Activated CD4-positive, alpha-beta T cell treated with anti-CD3 and anti-CD28 coated beads, Interleukin-2, amount 50 U/mL, for 48 hours (primary cell): ENCODE measurements at regions not wholly inside any gene's neighbourhood (a gene's known extent, or its start where the extent isn't known, plus 50 kb on each side); places are given as distances from the start of the nearest gene placed in this dataset.

Experiments used
- DNase-seq, 2 experiments: peaks; one replicate each; pipeline ENCODE4 v3.0.0-alpha.2; 2020

DNA sequence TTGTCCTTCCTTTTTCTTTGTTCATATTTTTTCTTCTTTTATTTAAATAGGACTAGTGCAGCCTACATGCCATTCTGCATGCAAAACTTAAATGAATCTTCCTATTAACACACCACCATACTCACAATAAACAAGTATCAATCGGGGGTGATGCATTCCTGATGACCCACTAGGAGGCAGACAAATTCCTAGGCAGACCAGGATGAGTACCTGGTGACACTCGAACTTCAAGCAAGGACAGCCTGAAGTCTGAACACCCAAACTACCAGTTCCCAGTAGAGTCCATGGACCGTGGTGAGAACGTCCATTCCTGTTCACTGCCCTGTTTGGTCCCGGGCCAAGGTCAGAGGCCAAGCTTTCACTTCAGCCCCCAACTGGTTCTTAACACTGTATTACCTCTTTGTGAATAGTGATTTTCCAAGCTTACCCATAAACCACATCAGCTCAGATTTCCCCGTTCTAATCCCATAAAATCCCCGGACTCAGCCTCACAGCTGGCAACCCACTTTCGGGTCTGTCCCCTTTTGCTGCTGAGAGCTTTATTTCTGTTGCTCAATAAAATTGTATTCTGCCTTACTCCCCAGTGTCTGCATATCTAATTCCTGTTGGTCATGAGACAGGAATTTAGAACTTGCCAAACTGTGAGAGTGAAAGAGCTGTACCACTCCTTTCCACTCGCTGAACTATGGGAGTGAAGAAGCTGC is 1286.6 kb downstream of the FSTL5 start:
- no peak for DNase-seq

GRCh38 chr4:160880180-160880579 is 1283.6 kb downstream of the FSTL5 start:
- DNase-seq, result no peak

GRCh38 chr4:160887668-160888067 is 1276.1 kb downstream of the FSTL5 start:
- DNase-seq, result no peak

DNA sequence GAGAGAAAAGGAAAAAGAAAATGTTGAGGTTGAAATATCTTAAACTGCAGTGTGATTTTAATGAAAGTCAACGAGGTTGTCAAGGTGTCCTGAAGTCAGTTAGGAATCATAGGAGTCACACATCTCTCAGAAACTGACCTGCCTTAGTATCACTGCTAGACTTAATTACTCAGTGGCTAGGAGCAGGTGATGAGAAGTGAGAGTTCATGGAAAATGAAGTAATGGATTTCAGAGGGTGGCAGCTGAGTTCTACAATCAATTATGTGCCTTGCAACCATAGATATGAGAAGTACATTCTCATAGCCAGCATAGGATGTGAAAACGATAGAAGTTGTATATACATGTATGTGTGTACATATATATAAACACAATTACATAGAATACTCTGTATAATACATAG is 1269.7 kb downstream of the FSTL5 start:
- no peak for DNase-seq

DNA sequence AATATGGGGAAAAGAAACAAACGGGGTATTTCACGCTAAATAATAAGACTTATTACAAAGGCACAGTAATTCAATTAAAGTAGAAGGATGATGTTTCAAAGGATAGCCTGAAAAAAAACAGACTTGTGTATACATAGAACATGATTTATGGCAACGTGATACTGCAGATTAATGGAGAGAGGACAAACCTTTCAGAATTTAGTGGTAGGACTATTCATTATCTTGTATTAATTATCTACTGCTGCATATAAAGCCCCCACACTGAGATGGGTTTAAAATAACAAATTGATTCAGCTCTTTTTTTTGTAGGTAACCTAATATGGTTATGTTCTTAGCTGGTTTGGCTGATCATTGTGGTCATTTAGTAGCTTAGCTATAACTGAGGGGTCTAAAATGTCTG is 1269.0 kb downstream of the FSTL5 start:
- DNase-seq, result no peak

DNA sequence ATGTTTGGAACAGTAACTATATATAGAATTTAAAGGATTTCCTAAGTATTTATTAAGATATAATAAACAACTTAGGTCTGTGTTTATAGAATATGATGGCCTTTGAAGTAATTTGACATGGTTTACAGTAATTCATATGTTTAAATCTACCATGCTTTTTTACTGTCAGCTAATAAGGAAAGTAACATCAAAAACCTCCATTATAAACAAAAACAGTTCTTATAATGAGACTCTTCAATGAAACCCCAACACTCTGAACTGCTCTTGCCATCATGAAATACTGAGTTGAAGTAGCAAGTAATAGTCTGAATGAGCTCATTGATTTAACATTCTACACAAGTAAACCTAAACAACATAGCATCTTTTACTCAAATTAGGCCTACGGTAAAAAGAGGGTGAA is 1236.5 kb downstream of the FSTL5 start:
- no peak for DNase-seq

DNA sequence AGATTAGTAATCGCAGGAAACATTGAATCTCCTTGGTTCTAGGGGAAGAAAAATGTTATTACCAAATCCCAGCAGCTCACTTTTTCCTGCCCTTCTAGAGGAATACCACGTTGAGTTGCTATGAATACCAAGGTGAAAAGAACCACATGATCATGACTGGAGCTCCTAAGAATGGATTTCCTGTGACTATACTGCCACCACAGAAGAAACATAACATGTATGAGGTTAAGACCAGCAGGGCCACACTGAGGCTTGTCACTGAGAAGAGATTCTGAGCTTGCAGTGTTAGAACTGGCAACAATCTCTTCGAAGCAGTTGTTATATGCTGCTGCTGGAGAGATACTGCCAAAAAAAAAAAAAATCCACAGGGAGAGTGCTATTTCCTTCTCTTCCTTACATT is 1235.3 kb downstream of the FSTL5 start:
- no peak for DNase-seq

- no peak for DNase-seq
Observed at GRCh38 chr4:160947653-160948052, 1216.1 kb downstream of the FSTL5 start.

DNA sequence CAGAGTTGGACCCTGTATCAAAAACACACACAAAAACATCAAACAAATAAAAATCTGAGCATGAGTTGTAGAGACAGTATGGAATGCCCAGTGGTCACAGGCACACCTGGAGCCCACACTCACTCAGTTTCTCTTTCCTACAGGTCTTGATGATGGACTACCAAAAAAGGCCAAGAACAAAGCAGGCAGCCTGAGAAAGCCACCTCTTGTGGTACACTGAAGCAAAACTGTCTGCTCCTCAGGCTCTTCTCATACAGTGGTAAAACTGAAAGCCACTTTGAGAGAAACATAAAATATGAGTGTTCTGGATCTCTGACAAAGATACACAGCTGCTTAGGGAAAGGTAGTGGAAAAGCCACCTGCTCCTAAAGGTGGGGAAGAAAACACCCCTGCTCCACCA is 1206.9 kb downstream of the FSTL5 start:
- DNase-seq, result no peak

DNA sequence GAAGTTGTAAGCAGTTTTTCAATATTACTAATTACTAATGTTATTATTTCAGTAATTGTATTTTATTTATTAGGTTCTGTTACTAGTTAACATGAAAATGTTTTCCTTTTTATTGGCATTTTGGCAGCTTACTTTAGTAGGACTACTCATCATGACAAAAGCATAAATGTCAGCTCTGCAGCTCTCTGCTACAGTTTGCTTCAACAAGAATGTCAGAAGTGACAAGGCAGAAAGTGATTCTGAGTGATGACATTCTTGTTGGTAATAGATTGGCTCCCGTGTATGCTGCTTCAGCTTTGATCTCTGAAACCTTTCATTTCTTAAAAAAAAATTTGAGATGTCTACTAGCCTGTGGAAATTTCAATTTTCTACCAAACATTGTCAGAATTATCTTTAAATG is 1193.9 kb downstream of the FSTL5 start:
- no peak for DNase-seq

- no peak for DNase-seq
Observed at GRCh38 chr4:160980091-160980490, 1183.7 kb downstream of the FSTL5 start.

DNA sequence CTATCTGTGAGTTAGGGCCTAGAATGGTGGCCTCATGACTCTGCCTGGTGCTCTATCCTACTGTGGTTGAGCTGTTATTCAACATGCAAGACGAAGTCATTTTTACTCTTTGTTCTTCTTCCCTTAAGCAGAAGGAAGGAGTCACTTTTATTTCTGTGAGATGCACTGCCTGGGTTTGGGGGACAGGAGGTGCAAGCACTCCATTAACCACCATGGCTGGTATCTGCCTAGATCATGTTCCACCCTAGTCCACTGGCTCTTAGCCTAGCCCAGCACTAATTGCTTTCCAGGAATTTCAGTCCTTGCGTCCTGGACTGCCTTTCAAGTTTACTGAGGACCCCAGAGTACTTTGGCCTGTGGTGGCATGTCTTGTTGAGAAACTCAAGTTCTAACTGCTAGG is 1182.7 kb downstream of the FSTL5 start:
- DNase-seq, result no peak

DNA sequence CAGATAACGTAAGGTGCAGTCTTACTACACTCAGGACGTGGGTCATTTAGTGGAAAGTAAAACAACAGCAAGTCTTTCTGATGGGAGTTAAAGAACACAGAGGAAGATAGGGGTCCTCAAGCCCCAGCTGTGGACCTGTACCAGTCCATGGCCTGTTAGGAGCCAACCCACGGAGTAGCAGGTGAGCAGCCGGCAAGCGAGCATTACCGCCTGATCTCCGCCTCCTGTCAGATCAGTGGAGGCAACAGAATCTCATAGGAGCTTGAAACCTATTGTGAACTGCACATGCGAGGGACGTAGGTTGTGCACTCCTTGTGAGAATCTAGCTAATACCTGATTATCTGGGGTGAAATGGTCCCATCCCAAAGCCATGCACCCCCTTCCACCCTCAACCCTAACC is 1180.8 kb downstream of the FSTL5 start:
- no peak for DNase-seq

DNA sequence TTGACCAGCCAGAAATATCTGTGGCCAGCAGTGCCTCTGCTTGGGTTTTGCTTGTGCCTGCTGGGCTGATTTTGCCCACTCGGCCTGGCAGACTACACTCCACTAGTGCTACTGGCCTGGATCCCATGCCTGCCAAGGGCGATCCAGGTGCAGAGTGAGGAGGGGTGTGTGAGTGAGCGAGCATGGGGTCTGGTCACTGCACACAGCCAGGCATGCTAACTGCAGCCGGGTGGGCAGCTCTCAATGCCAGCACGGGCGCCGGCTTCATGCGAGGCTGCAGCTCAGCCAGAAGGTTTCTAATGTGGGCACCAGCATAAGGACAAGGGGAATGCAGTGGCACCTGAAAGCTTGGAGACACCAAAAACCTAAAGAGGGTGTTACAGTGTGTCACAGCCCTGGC is 1161.4 kb downstream of the FSTL5 start:
- DNase-seq, result no peak

DNA sequence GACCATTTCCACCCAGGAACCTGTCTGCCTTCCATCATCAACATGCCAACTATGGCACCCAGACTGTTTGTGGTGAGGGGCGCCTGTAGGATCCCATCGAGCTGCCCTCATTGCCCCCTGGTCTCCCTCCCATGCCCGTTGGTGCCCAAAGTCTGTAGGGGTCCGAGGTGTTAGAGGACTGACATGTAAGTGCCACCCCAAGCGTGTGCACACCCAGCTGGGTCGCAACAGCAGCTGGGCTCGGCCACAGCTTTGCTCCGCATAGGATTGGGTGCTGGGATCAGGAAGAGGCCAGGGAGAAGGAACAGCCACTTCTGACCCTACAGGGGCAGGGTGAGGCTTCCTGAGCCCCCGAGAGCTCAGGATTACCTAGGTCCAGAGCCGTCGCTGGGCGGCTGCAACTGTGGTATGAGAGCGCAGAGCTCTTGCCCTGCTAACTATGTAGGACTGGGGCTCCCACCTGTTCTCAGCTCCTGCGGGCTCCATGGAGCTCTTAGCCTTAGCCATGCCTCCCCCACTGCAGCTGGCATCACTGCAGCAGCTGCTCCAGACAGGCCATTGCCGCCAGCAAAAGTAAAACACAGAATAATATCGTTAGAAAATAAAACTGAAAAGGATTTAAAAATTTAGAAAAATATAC is 1160.3 kb downstream of the FSTL5 start:
- no peak for DNase-seq

GRCh38 chr4:161005746-161006145 is 1158.1 kb downstream of the FSTL5 start:
- no peak for DNase-seq

DNA sequence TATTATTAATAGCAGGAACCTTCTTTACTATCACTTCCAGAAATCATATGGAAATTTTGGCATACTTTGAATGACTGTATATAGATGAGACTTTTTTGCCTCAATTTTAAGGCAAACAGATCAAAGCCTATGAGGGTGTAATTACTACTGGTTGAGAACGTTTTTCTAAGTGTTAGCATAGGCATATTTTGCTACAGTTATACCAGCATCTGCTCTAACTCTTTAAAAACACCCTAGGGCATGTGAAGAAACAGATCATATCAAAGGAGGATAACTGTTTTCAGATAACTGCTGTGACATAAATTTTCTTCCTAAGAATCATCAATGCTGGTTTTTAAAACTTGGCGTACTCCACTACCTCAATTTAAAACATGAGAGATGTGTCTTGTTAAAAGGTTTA is 1155.3 kb downstream of the FSTL5 start:
- no peak for DNase-seq

DNA sequence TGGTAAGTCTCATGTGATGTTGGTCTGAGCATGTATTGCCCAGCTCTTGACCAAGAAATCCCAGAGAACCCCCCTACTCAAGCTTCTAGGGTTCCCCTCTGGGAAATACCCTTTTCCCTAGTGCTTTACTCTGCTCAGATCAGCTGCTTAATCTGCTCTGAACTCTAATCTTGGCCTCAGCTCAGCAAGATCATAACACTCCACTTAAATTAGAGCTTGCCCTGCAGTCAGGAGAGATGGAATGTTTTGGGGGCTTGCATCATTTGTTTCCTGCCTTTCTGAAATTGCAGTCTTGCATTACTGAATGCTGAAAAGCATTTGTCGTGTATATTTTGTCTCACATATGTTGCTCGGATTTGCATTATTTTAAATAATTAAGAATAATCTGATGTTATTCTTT is 1153.6 kb downstream of the FSTL5 start:
- DNase-seq, result no peak
